Neuron (in vitro differentiated cells): ENCODE measurements at regions not wholly inside any gene's neighbourhood (a gene's known extent, or its start where the extent isn't known, plus 50 kb on each side); places are given as distances from the start of the nearest gene placed in this dataset.

Experiments
- H2AFZ ChIP-seq: one replicate; pipeline ENCODE4 v1.6.1; 2013; ENCODE audit warnings: low read depth, mild to moderate bottlenecking, inconsistent platforms, low read length, moderate library complexity
- H3K27me3 ChIP-seq: one replicate; pipeline ENCODE4 v1.6.1; 2013; ENCODE audit warnings: low read length; ENCODE audit not compliant: insufficient read depth
- H3K36me3 ChIP-seq: one replicate; pipeline ENCODE4 v1.6.1; 2013; ENCODE audit warnings: low read length; ENCODE audit not compliant: insufficient read depth
- H3K4me1 ChIP-seq: one replicate; pipeline ENCODE4 v1.6.1; 2013; ENCODE audit warnings: low read length; ENCODE audit not compliant: insufficient read depth
- H3K4me3 ChIP-seq: 2 replicates; pipeline ENCODE4 v1.5.1; 2013; ENCODE audit warnings: mild to moderate bottlenecking, low read length, moderate library complexity
- H3K9me3 ChIP-seq: one replicate; pipeline ENCODE4 v1.6.1; 2013; ENCODE audit warnings: low read length

GRCh38 chr1:204814166-204814884 is 56.3 kb upstream of the NFASC start:
- H3K4me3 ChIP-seq = no peak overlapping the region
- peaks cover 4% of the 10 kb centered on the region for H3K27me3 ChIP-seq
- no peak overlapping the region for H2AFZ ChIP-seq
- H3K36me3 ChIP-seq = no peaks in the 10 kb centered on the region
- H3K4me1 ChIP-seq = no peaks in the 10 kb centered on the region
- H3K9me3 ChIP-seq = no peaks in the 10 kb centered on the region

GRCh38 chr1:204817341-204817740 is 53.3 kb upstream of the NFASC start:
- Histone ChIP-seq H3K36me3 (no peaks in the 10 kb centered on the region), H3K4me3 (no peak overlapping the region), H3K27me3 (peaks cover 4% of the 10 kb centered on the region), H3K4me1 (no peaks in the 10 kb centered on the region), H2AFZ (no peak overlapping the region), H3K9me3 (no peaks in the 10 kb centered on the region)

- no peaks in the 10 kb centered on the region for H3K9me3 ChIP-seq
- H3K4me3 ChIP-seq = no peak overlapping the region
- H2AFZ ChIP-seq = no peak overlapping the region
- no peaks in the 10 kb centered on the region for H3K36me3 ChIP-seq
- H3K27me3 ChIP-seq = no peaks in the 10 kb centered on the region
- H3K4me1 ChIP-seq = no peaks in the 10 kb centered on the region
Observed at GRCh38 chr1:204818998-204819397, 51.7 kb upstream of the NFASC start.

GRCh38 chr1:204819495-204819894 is 51.2 kb upstream of the NFASC start:
- H3K36me3 ChIP-seq = no peaks in the 10 kb centered on the region
- H3K27me3 ChIP-seq = no peaks in the 10 kb centered on the region
- no peak overlapping the region for H3K4me3 ChIP-seq
- no peaks in the 10 kb centered on the region for H3K4me1 ChIP-seq
- no peaks in the 10 kb centered on the region for H3K9me3 ChIP-seq
- no peak overlapping the region for H2AFZ ChIP-seq
